ENCODE measurements at regions not wholly inside any gene's neighbourhood (a gene's known extent, or its start where the extent isn't known, plus 50 kb on each side); places are given as distances from the start of the nearest gene placed in this dataset.

- Histone ChIP-seq H3K27ac (ENCODE audit: low read length) (no peak overlapping the region), H4K20me1 (ENCODE audit: insufficient read depth, low read length) (no peaks in the 10 kb centered on the region), H3F3A (ENCODE audit: insufficient read depth, low read length) (no peaks in the 10 kb centered on the region), H3K4me2 (ENCODE audit: low read depth, low read length) (no peak overlapping the region), H3K36me3 (replicated peaks; ENCODE audit: insufficient read depth, low read length) (no peaks in the 10 kb centered on the region), H3K9me3 (replicated peaks; ENCODE audit: insufficient read depth, low read length) (no peaks in the 10 kb centered on the region), H3K9me2 (replicated peaks; ENCODE audit: insufficient read depth, low read length) (no peaks in the 10 kb centered on the region), H2AFZ (ENCODE audit: low read length) (no peak overlapping the region), H3K79me2 (ENCODE audit: low read length) (no peaks in the 10 kb centered on the region), H3K27me3 (replicated peaks; ENCODE audit: insufficient read depth, low read length) (no peaks in the 10 kb centered on the region), H3K9ac (ENCODE audit: low read length) (no peak overlapping the region), H3K4me3 (ENCODE audit: low read length) (no peak overlapping the region), H3K4me1 (ENCODE audit: low read length) (peaks cover 14% of the 10 kb centered on the region)
- TF ChIP-seq CTCF (IDR thresholded peaks at IDR 0.05; ENCODE audit: low read length): no peak
- TF ChIP-seq EZH2phosphoT487 (IDR thresholded peaks at IDR 0.05; ENCODE audit: low read length): no peak
- TF ChIP-seq EZH2 (optimal IDR thresholded peaks at IDR 0.05; ENCODE audit: low read depth, low read length): no peak
- no peak for DNase-seq
Measured at GRCh38 chr13:78306519-78307206, 296.7 kb downstream of the POU4F1 start.

GRCh38 chr13:78305171-78305570 lies 298.2 kb downstream of the POU4F1 start:
- Histone ChIP-seq H3K27me3 (replicated peaks; ENCODE audit: insufficient read depth, low read length) (no peaks in the 10 kb centered on the region), H3K4me2 (ENCODE audit: low read depth, low read length) (no peak overlapping the region), H3K4me3 (ENCODE audit: low read length) (no peak overlapping the region), H3K36me3 (replicated peaks; ENCODE audit: insufficient read depth, low read length) (no peaks in the 10 kb centered on the region), H3K27ac (ENCODE audit: low read length) (no peak overlapping the region), H3F3A (ENCODE audit: insufficient read depth, low read length) (no peaks in the 10 kb centered on the region), H3K79me2 (ENCODE audit: low read length) (no peaks in the 10 kb centered on the region), H2AFZ (ENCODE audit: low read length) (no peak overlapping the region), H3K4me1 (ENCODE audit: low read length) (peaks cover 19% of the 10 kb centered on the region), H3K9me3 (replicated peaks; ENCODE audit: insufficient read depth, low read length) (no peaks in the 10 kb centered on the region), H4K20me1 (ENCODE audit: insufficient read depth, low read length) (no peaks in the 10 kb centered on the region), H3K9ac (ENCODE audit: low read length) (no peak overlapping the region), H3K9me2 (replicated peaks; ENCODE audit: insufficient read depth, low read length) (no peaks in the 10 kb centered on the region)
- TF ChIP-seq CTCF (IDR thresholded peaks at IDR 0.05; ENCODE audit: low read length) (no peak), EZH2phosphoT487 (IDR thresholded peaks at IDR 0.05; ENCODE audit: low read length) (no peak), EZH2 (optimal IDR thresholded peaks at IDR 0.05; ENCODE audit: low read depth, low read length) (no peak)
- no peak for DNase-seq

GRCh38 chr13:78299832-78300623 lies 303.3 kb downstream of the POU4F1 start:
- Histone ChIP-seq H3K9me2 (replicated peaks; ENCODE audit: insufficient read depth, low read length) (no peaks in the 10 kb centered on the region), H4K20me1 (ENCODE audit: insufficient read depth, low read length) (no peaks in the 10 kb centered on the region), H3K79me2 (ENCODE audit: low read length) (no peaks in the 10 kb centered on the region), H3K27me3 (replicated peaks; ENCODE audit: insufficient read depth, low read length) (no peaks in the 10 kb centered on the region), H3K9me3 (replicated peaks; ENCODE audit: insufficient read depth, low read length) (no peaks in the 10 kb centered on the region), H3F3A (ENCODE audit: insufficient read depth, low read length) (peaks cover 5% of the 10 kb centered on the region), H3K4me3 (ENCODE audit: low read length) (no peak overlapping the region), H2AFZ (ENCODE audit: low read length) (no peak overlapping the region), H3K4me1 (ENCODE audit: low read length) (peaks cover 26% of the 10 kb centered on the region), H3K9ac (ENCODE audit: low read length) (no peak overlapping the region), H3K27ac (ENCODE audit: low read length) (peak overlapping the region; percentile 35; the same call in 1 of the 2 replicates), H3K36me3 (replicated peaks; ENCODE audit: insufficient read depth, low read length) (no peaks in the 10 kb centered on the region), H3K4me2 (ENCODE audit: low read depth, low read length) (peak overlapping the region; percentile 44)
- peak; percentile 45 for DNase-seq
- TF ChIP-seq EZH2phosphoT487 (IDR thresholded peaks at IDR 0.05; ENCODE audit: low read length) (no peak), EZH2 (optimal IDR thresholded peaks at IDR 0.05; ENCODE audit: low read depth, low read length) (no peak), CTCF (IDR thresholded peaks at IDR 0.05; ENCODE audit: low read length) (no peak)

All from MM.1S (cell line).